Upper lobe of left lung (tissue), 6 donors: ENCODE measurements at regions not wholly inside any gene's neighbourhood (a gene's known extent, or its start where the extent isn't known, plus 50 kb on each side); places are given as distances from the start of the nearest gene placed in this dataset.
"Not testable (repeated sequence)": the region's sequence is repeated elsewhere in the genome, so short reads cannot be mapped to it uniquely, and the experiment has no call there.

Source experiments
- ATAC-seq, 2 donors: fragments of 200-7000 bp; cut with Tn5 transposase; one replicate each; pipeline ENCODE4 v1.9.1; 2022; ENCODE audit warnings: mild to moderate bottlenecking in 2 of 2, moderate library complexity in 2 of 2; ENCODE audit not compliant: low FRiP score in 2 of 2
- DNase-seq, 2 donors: peaks; one replicate each; pipeline ENCODE4 v3.0.0-alpha.2; 2019 to 2020
- H3K27ac ChIP-seq, 4 donors: fragments of 200-600 bp; sonication (generic); one replicate each; pipeline ENCODE4 v1.5.1; 2016 to 2019
- H3K27me3 ChIP-seq, 4 donors: fragments of 200-600 bp; sonication (generic); one replicate each; pipeline ENCODE4 v1.5.1; 2017 to 2019
- H3K36me3 ChIP-seq, 4 donors: fragments of 200-600 bp; sonication (generic); one replicate each; pipeline ENCODE4 v1.5.1; 2016 to 2019
- H3K4me1 ChIP-seq, 4 donors: fragments of 200-600 bp; sonication (generic); one replicate each; pipeline ENCODE4 v1.5.1; 2018 to 2019
- H3K4me3 ChIP-seq, 4 donors: fragments of 200-600 bp; sonication (generic); one replicate each; pipeline ENCODE4 v1.5.1; 2017 to 2019; ENCODE audit warnings: mild to moderate bottlenecking in 2 of 4, moderate library complexity in 1 of 4
- H3K9me3 ChIP-seq, 4 donors: fragments of 200-600 bp; sonication (generic); one replicate each; pipeline ENCODE4 v1.5.1; 2018 to 2019
- CTCF ChIP-seq, 6 experiments: fragments of 450-650 bp in 4 of 6; fragments of 200-600 bp in 2 of 6; sonication (generic) in 2 of 6; IDR thresholded peaks; one replicate each; pipeline ENCODE4 v1.5.1; 2016 to 2019; ENCODE audit warnings: antibody characterized with exemption in 6 of 6
- EP300 ChIP-seq, 4 donors: sonication (generic); formaldehyde crosslinking; IDR thresholded peaks; one replicate each; pipeline ENCODE4 v1.5.1; 2017; ENCODE audit warnings: antibody characterized with exemption in 4 of 4, control low read depth in 2 of 4
- POLR2A ChIP-seq, 4 donors: fragments of 450-650 bp; IDR thresholded peaks; one replicate each; pipeline ENCODE4 v1.5.1; 2016 to 2017; ENCODE audit warnings: antibody characterized with exemption in 4 of 4, mild to moderate bottlenecking in 2 of 4
- POLR2AphosphoS5 ChIP-seq, 2 donors: sonication (generic); formaldehyde crosslinking; IDR thresholded peaks; one replicate each; pipeline ENCODE4 v1.5.1; 2017; ENCODE audit warnings: antibody characterized with exemption in 2 of 2
- WGBS, 2 donors: methylation state at CpG; one replicate each; pipeline ENCODE4 v1.1.5; 2017 to 2018; 5-methylcytosine and 5-hydroxymethylcytosine counted together
- donor health status: DM: no; HTN: no; CAD: no; lungs with moderate emphysema.
- donor health status: DM: no; HTN: yes; CAD: no; lungs with severe emphysema.

GRCh38 chr18:44342162-44342561, 338.5 kb upstream of the SETBP1 start:
- WGBS, 2 donors: 79 to 100% methylated on average over 2 of the region's 2 CpGs
- Histone ChIP-seq H3K27me3 (no peaks in the 10 kb centered on the region), H3K36me3 (no peaks in the 10 kb centered on the region), H3K27ac (no peak overlapping the region), H3K9me3 (peaks cover 0 to 10% (median 3%) of the 10 kb centered on the region in 4 donors), H3K4me1 (no peaks in the 10 kb centered on the region), H3K4me3 (no peak overlapping the region)
- DNase-seq: no peak
- no peak for ATAC-seq
- no peak for TF ChIP-seq POLR2A (IDR thresholded peaks at IDR 0.05)
- no peak for TF ChIP-seq POLR2AphosphoS5 (IDR thresholded peaks at IDR 0.05)
- TF ChIP-seq EP300 (IDR thresholded peaks at IDR 0.05): no peak
- TF ChIP-seq CTCF (IDR thresholded peaks at IDR 0.05): no peak

DNA sequence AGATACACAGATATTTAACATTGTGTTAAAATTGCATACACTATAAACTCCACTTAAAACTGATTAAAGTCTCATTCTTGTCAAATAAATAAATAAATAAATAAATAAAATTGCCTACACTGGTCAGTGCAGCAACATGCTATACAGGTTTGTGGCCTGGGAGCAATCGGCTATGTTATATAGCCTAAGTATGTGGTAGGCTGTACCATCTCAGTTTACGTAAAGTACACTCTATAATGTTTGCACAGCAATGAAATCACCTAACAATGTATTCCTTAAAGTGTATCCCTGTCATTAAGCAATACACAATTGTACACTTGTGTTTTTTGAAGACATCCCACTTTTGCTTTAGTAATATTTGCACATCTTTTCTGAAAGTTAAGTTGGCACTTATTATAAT, 337.7 kb upstream of the SETBP1 start:
- WGBS, 2 donors: 72 to 78% methylated on average over 2 of the region's 2 CpGs
- Histone ChIP-seq H3K36me3 (no peaks in the 10 kb centered on the region), H3K27ac (no peak overlapping the region), H3K4me3 (no peak overlapping the region), H3K4me1 (no peaks in the 10 kb centered on the region), H3K9me3 (peaks cover 0 to 4% (median 2%) of the 10 kb centered on the region in 4 donors), H3K27me3 (no peaks in the 10 kb centered on the region)
- ATAC-seq (no peak), DNase-seq (no peak)
- no peak for TF ChIP-seq CTCF (IDR thresholded peaks at IDR 0.05)
- TF ChIP-seq POLR2AphosphoS5 (IDR thresholded peaks at IDR 0.05): no peak
- TF ChIP-seq POLR2A (IDR thresholded peaks at IDR 0.05): no peak
- no peak for TF ChIP-seq EP300 (IDR thresholded peaks at IDR 0.05)

GRCh38 chr18:44343570-44343969, 337.1 kb upstream of the SETBP1 start:
- Histone ChIP-seq H3K36me3 (no peaks in the 10 kb centered on the region), H3K4me3 (no peak overlapping the region), H3K4me1 (no peaks in the 10 kb centered on the region), H3K9me3 (no peaks in the 10 kb centered on the region), H3K27ac (no peak overlapping the region), H3K27me3 (no peaks in the 10 kb centered on the region)
- no peak for ATAC-seq
- DNase-seq: no peak
- TF ChIP-seq CTCF (IDR thresholded peaks at IDR 0.05): no peak
- TF ChIP-seq POLR2A (IDR thresholded peaks at IDR 0.05): no peak
- no peak for TF ChIP-seq EP300 (IDR thresholded peaks at IDR 0.05)
- TF ChIP-seq POLR2AphosphoS5 (IDR thresholded peaks at IDR 0.05): no peak

DNA sequence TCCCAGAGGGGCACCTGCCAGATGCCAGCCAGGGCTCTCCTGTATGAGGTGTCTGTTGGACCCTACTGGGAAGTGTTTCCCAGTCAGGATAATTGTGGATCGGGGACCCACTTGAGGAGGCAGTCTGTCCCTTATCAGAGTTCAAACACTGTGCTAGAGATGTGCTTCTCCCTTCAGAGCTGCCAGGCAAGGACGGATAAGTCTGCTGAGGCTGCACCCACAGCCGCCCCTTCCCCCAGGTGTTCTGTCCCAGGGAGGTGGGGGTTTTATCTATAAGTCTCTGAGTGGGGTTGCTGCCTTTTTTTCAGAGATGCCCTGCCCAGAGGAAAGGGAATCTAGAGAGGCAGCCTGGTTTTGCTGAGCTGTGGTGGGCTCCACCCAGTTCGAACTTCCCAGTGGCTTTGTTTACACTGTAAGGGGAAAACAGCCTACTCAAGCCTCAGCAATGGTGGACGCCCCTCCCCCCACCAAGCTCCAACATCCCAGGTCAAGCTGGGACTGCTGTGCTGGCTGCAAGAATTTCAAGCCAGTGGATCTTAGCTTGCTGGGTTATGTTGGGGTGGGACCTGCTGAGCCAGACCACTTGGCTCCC, 324.0 kb upstream of the SETBP1 start:
- ATAC-seq: no peak
- no peaks in the 10 kb centered on the region for H3K27me3 ChIP-seq
- H3K27ac ChIP-seq: no peak overlapping the region
- no peaks in the 10 kb centered on the region for H3K36me3 ChIP-seq
- TF ChIP-seq POLR2AphosphoS5 (IDR thresholded peaks at IDR 0.05) (no peak), CTCF (IDR thresholded peaks at IDR 0.05) (no peak), POLR2A (IDR thresholded peaks at IDR 0.05) (no peak), EP300 (IDR thresholded peaks at IDR 0.05) (no peak)
- DNase-seq: no peak
- H3K4me1 ChIP-seq: no peaks in the 10 kb centered on the region
- no peak overlapping the region for H3K4me3 ChIP-seq
- no peaks in the 10 kb centered on the region for H3K9me3 ChIP-seq
- 64 to 65% methylated on average over 4 to 5 of the region's 5 CpGs for WGBS, 2 donors

DNA sequence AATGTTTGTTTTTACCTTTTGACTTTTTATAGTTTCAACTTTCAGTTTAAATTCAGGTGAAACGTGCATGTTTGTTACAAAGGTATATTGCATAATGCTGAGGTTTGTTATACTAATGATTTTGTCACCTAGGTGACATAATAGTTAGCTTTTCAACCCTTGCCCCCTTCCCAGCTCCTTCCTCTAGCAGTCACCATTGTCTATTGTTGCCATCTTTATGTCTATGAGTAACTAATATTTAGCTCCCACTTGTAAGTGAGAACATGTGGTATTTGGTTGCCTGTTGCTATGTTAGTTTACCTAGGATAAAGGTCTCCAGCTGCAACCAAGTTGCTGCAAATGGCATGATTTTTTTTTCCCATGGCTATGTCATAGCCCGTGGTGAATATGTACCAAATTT, 322.3 kb upstream of the SETBP1 start:
- WGBS, 2 donors: 78 to 85% methylated on average over 2 of the region's 2 CpGs
- Histone ChIP-seq H3K36me3 (no peaks in the 10 kb centered on the region), H3K27me3 (no peaks in the 10 kb centered on the region), H3K27ac (no peak overlapping the region), H3K9me3 (no peaks in the 10 kb centered on the region), H3K4me3 (no peak overlapping the region), H3K4me1 (no peaks in the 10 kb centered on the region)
- no peak for DNase-seq
- ATAC-seq: no peak
- TF ChIP-seq POLR2A (IDR thresholded peaks at IDR 0.05) (no peak), EP300 (IDR thresholded peaks at IDR 0.05) (no peak), CTCF (IDR thresholded peaks at IDR 0.05) (no peak), POLR2AphosphoS5 (IDR thresholded peaks at IDR 0.05) (no peak)

DNA sequence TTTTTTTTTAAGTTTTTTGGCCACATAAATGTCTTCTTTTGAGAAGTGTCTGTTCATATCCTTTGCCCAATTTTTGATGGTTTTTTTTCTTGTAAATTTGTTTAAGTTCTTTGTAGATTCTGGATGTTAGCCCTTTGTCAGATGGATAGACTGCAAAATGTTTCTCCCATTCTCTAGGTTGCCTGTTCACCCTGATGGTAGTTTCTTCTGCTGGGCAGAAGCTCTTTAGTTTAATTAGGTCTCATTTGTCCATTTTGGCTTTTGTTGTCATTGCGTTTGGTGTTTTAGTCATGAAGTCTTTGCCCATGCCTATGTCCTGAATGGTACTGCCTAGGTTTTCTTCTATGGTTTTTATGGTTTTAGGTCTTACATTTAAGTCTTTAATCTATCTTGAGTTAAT, 320.9 kb upstream of the SETBP1 start:
- H3K27me3 ChIP-seq: not testable (repeated sequence)

DNA sequence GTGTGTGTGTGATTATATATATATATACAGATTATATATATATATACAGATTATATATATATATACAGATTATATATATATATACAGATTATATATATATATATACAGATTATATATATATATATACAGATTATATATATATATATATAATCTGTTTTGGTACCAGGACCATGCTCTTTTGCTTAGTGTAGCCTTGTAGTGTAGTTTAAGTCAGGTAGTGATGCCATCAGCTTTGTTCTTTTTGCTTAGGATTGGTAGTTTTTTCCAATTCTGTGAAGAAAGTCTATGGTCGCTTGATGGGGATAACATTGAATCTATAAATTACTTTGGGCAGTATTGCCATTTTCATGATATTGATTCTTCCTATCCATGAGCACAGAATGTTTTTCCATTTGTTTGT, 318.5 kb upstream of the SETBP1 start:
- DNase-seq, H3K4me1 ChIP-seq, H3K27me3 ChIP-seq, H3K27ac ChIP-seq, H3K9me3 ChIP-seq, H3K36me3 ChIP-seq, ATAC-seq, H3K4me3 ChIP-seq: not testable (repeated sequence)
- 81 to 100% methylated on average over 1 of the region's 1 CpG for WGBS, 2 donors

More for the DNA sequence above, 320.9 kb upstream of the SETBP1 start:
- H3K27ac ChIP-seq, H3K4me3 ChIP-seq, H3K4me1 ChIP-seq, ATAC-seq, DNase-seq, H3K36me3 ChIP-seq, H3K9me3 ChIP-seq: not testable (repeated sequence)
- 90 to 100% methylated on average over 1 of the region's 1 CpG for WGBS, 2 donors
